ENCODE measurements at regions not wholly inside any gene's neighbourhood (a gene's known extent, or its start where the extent isn't known, plus 50 kb on each side); places are given as distances from the start of the nearest gene placed in this dataset.
A peak's percentile ranks its signal among the peaks of the same experiment; 100 is the strongest.

DNA sequence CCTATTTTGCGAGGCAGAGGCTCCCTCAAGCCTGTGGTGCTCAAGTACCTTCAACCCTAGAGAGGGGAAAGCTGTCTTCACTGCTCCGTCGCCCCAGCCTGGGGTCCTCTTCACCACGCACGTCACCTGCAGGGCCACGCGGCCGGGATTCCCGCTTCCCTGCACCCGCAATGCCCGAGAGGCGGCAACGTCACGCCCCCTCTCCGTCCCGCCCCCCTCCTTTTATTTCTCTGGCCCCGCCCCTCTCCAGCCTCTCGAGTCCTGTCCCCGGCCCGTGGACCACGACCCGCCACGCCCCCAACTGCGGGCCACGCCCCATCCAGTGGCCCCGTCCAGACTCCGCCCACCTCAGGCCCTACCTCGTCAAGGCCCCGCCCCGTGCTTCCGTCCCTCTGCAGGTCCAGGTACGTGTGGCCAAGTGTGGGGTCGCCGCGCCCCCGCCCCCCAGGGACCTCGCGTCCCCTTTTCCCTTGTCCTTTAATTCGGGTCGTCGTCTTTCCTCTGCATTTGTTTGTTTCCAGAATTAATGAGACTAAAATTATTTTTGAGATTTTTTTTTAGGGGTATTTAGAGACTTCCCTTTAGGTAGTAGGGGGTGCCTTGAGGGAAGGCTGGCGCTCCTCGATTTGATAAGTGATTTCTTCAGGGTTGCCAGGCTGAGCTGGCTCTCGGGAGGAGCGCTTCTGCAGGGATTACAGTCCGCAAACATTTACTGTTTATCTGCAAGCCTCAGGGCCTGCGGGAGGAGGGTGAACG lies 69.8 kb upstream of the BAIAP2L1 start:
- TF ChIP-seq, protein P1, sequence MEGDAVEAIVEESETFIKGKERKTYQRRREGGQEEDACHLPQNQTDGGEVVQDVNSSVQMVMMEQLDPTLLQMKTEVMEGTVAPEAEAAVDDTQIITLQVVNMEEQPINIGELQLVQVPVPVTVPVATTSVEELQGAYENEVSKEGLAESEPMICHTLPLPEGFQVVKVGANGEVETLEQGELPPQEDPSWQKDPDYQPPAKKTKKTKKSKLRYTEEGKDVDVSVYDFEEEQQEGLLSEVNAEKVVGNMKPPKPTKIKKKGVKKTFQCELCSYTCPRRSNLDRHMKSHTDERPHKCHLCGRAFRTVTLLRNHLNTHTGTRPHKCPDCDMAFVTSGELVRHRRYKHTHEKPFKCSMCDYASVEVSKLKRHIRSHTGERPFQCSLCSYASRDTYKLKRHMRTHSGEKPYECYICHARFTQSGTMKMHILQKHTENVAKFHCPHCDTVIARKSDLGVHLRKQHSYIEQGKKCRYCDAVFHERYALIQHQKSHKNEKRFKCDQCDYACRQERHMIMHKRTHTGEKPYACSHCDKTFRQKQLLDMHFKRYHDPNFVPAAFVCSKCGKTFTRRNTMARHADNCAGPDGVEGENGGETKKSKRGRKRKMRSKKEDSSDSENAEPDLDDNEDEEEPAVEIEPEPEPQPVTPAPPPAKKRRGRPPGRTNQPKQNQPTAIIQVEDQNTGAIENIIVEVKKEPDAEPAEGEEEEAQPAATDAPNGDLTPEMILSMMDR (IDR thresholded peaks at IDR 0.05; ENCODE audit: partially characterized antibody, unreplicated experiment), result no peak
- Mint-ChIP-seq H3K27me3 (ENCODE audit: unreplicated experiment) (peaks cover 2% of the 10 kb centered on the region), H3K9me3 (ENCODE audit: unreplicated experiment) (peaks cover 4% of the 10 kb centered on the region), H3K4me1 (ENCODE audit: low read depth, unreplicated experiment) (peaks cover 5% of the 10 kb centered on the region), H3K27ac (ENCODE audit: unreplicated experiment) (no peak overlapping the region), H3K4me3 (ENCODE audit: unreplicated experiment) (peak overlapping the region; percentile 65), H3K36me3 (ENCODE audit: unreplicated experiment) (no peaks in the 10 kb centered on the region)
- peak; percentile 69 for DNase-seq

DNA sequence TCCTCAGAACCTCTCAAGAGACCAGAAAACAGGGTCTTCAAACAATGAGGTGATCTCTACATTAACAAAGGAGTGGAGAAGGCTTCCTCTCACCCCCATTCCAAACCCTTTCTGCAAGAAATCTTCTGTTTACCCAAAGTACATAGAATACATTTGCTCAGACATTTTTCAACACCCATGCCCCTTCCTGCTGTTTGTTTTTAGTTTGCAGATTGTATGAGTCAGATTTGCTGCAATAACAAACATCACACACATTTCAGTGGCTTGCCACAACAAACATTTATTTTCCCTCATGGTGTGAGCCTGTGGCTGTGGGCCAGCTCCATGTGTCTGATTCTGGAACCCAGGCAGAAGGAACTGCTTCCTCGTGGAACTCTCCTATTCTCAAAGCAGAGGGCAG lies 68.2 kb upstream of the BAIAP2L1 start:
- H3K27ac Mint-ChIP-seq (ENCODE audit: unreplicated experiment), result no peak overlapping the region
- peaks cover 2% of the 10 kb centered on the region for H3K27me3 Mint-ChIP-seq (ENCODE audit: unreplicated experiment)
- H3K4me1 Mint-ChIP-seq (ENCODE audit: low read depth, unreplicated experiment), result peaks cover 5% of the 10 kb centered on the region
- DNase-seq, result no peak
- no peaks in the 10 kb centered on the region for H3K36me3 Mint-ChIP-seq (ENCODE audit: unreplicated experiment)
- H3K9me3 Mint-ChIP-seq (ENCODE audit: unreplicated experiment), result peaks cover 4% of the 10 kb centered on the region
- TF ChIP-seq, protein P1 (IDR thresholded peaks at IDR 0.05; ENCODE audit: partially characterized antibody, unreplicated experiment), result no peak
- H3K4me3 Mint-ChIP-seq (ENCODE audit: unreplicated experiment), result no peak overlapping the region

DNA sequence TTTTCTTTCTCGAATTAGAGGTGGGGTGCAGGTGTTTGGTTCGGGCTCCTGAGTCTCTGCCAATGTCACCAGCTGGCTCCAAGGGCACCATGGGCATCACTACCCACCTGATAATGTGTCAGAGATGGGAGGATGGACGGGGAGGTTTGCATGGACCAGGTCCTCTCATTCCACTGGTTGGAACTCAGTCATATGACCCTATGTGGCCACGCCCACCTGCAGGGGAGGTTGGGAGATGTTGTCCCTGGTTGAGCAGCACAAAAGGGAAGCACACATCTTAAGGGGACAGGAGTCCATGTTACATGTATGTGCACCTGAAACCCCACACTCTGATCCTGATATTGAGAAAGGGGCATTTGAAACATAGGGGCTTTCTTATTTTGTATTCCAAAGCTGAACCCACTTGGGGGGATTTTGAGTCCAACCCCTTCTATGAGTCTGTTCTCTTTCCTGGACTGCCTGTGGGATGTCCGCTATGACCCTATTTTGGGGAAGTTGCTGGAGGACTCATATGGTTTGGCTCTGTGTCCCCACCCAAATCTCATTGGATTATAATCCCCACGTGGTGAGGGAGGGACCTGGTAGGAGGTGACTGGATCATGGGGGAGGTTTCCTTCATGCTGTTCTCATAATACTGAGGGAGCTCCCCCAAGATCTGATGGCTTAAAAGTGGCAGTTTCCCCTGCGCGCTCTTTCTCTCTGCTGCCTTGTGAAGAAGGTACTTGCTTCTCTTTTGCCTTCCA lies 66.9 kb upstream of the BAIAP2L1 start:
- DNase-seq, result no peak
- Mint-ChIP-seq H3K27ac (ENCODE audit: unreplicated experiment) (no peak overlapping the region), H3K36me3 (ENCODE audit: unreplicated experiment) (no peaks in the 10 kb centered on the region), H3K4me3 (ENCODE audit: unreplicated experiment) (no peak overlapping the region), H3K4me1 (ENCODE audit: low read depth, unreplicated experiment) (peaks cover 7% of the 10 kb centered on the region), H3K27me3 (ENCODE audit: unreplicated experiment) (peaks cover 4% of the 10 kb centered on the region), H3K9me3 (ENCODE audit: unreplicated experiment) (peaks cover 4% of the 10 kb centered on the region)
- TF ChIP-seq, protein P1 (IDR thresholded peaks at IDR 0.05; ENCODE audit: partially characterized antibody, unreplicated experiment), result no peak

DNA sequence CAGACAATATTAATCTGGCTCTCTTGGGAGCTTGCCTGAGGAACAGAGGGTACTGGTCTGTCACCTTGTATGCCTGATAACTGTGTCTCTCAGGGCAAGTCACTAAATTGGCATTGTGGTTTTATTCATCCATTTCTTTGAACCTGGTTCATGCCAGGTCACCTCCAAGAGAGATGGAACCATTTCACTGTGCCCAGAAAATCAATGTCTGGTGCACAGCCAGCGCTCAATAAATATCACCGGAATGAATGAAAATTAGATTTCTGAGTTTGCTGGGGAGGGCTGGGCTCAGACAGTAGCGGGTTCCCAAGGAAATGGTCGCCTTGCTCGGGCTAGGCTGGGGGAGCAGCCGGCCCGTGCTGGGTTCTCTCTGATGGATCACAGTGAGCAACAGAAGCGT lies 64.1 kb upstream of the BAIAP2L1 start:
- no peak for DNase-seq
- peaks cover 2% of the 10 kb centered on the region for H3K9me3 Mint-ChIP-seq (ENCODE audit: unreplicated experiment)
- peaks cover 2% of the 10 kb centered on the region for H3K4me1 Mint-ChIP-seq (ENCODE audit: low read depth, unreplicated experiment)
- H3K36me3 Mint-ChIP-seq (ENCODE audit: unreplicated experiment), result no peaks in the 10 kb centered on the region
- TF ChIP-seq, protein P1 (IDR thresholded peaks at IDR 0.05; ENCODE audit: partially characterized antibody, unreplicated experiment), result no peak
- H3K4me3 Mint-ChIP-seq (ENCODE audit: unreplicated experiment), result no peak overlapping the region
- H3K27me3 Mint-ChIP-seq (ENCODE audit: unreplicated experiment), result peaks cover 4% of the 10 kb centered on the region
- no peak overlapping the region for H3K27ac Mint-ChIP-seq (ENCODE audit: unreplicated experiment)

DNA sequence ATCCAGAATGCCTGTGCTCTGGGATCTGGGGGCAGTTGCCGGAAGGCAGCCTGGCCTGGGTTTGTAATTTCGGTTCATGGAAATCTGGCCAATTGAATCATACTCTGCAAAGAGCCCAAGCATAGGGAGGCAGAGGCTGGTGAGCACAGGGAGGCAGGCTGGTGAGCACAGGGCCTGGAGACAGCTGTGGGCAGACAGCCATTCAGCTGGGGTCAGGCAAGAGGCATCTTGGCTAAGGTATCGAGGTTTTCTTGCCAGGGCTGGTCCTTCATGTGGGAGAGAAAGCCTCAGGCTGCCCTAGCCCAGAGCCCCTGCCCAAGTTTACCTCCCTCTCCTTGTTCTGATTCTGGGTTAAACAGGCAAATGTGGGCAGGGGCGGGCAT lies 63.7 kb upstream of the BAIAP2L1 start:
- Mint-ChIP-seq H3K27me3 (ENCODE audit: unreplicated experiment) (peaks cover 4% of the 10 kb centered on the region), H3K27ac (ENCODE audit: unreplicated experiment) (no peak overlapping the region), H3K36me3 (ENCODE audit: unreplicated experiment) (no peaks in the 10 kb centered on the region), H3K4me3 (ENCODE audit: unreplicated experiment) (no peak overlapping the region), H3K9me3 (ENCODE audit: unreplicated experiment) (peaks cover 2% of the 10 kb centered on the region), H3K4me1 (ENCODE audit: low read depth, unreplicated experiment) (peaks cover 2% of the 10 kb centered on the region)
- DNase-seq, result no peak
- TF ChIP-seq, protein P1 (IDR thresholded peaks at IDR 0.05; ENCODE audit: partially characterized antibody, unreplicated experiment), result no peak

Measured in glutamatergic neuron (in vitro differentiated cells).